Endometrium (tissue), 2 donors: ENCODE measurements at regions not wholly inside any gene's neighbourhood (a gene's known extent, or its start where the extent isn't known, plus 50 kb on each side); places are given as distances from the start of the nearest gene placed in this dataset.
"Not testable (repeated sequence)": the region's sequence is repeated elsewhere in the genome, so short reads cannot be mapped to it uniquely, and the experiment has no call there.

Experiments
- FAIRE-seq: peaks from 2 replicates; lab custom pipeline; 2012; peaks lifted over from hg19 to GRCh38; lab: Jason Lieb, UNC
- donor health status: control.
- donor health status: control.

GRCh38 chr20:52049001-52049731, 142.4 kb downstream of the ZFP64 start:
- FAIRE-seq: no peak

GRCh38 chr20:52047811-52048764, 143.5 kb downstream of the ZFP64 start:
- FAIRE-seq: no peak

- FAIRE-seq: no peak
These were observed 149.6 kb downstream of the ZFP64 start for GRCh38 chr20:52041966-52042365.

- FAIRE-seq: no peak
These were observed 151.8 kb downstream of the ZFP64 start for GRCh38 chr20:52039790-52040189.

- FAIRE-seq: not testable (repeated sequence)
These were observed 152.9 kb downstream of the ZFP64 start for GRCh38 chr20:52038632-52039031.

GRCh38 chr20:52037370-52037769, 154.2 kb downstream of the ZFP64 start:
- no peak for FAIRE-seq

GRCh38 chr20:52035977-52036376, 155.6 kb downstream of the ZFP64 start:
- no peak for FAIRE-seq

- no peak for FAIRE-seq
These were observed 156.1 kb downstream of the ZFP64 start for GRCh38 chr20:52035498-52035897.

- no peak for FAIRE-seq
These were observed 157.0 kb downstream of the ZFP64 start for GRCh38 chr20:52034581-52034980.

- FAIRE-seq: no peak
These were observed 158.3 kb downstream of the ZFP64 start for GRCh38 chr20:52033313-52033712.

- FAIRE-seq: not testable (repeated sequence)
These were observed 159.3 kb downstream of the ZFP64 start for GRCh38 chr20:52032304-52032683.

- peak; percentile 88 for FAIRE-seq
These were observed 159.8 kb downstream of the ZFP64 start for GRCh38 chr20:52031563-52032303.

- FAIRE-seq: no peak
These were observed 160.4 kb downstream of the ZFP64 start for GRCh38 chr20:52031206-52031562.

GRCh38 chr20:52029129-52029528, 162.4 kb downstream of the ZFP64 start:
- not testable (repeated sequence) for FAIRE-seq

GRCh38 chr20:52025938-52026337, 165.6 kb downstream of the ZFP64 start:
- FAIRE-seq: no peak

- no peak for FAIRE-seq
These were observed 172.3 kb downstream of the ZFP64 start for GRCh38 chr20:52019313-52019712.

GRCh38 chr20:52017669-52018317, 173.8 kb downstream of the ZFP64 start:
- no peak for FAIRE-seq

GRCh38 chr20:52016022-52016421, 175.6 kb downstream of the ZFP64 start:
- no peak for FAIRE-seq

- FAIRE-seq: no peak
These were observed 176.4 kb downstream of the ZFP64 start for GRCh38 chr20:52015155-52015554.

GRCh38 chr20:52012079-52012478, 179.5 kb downstream of the ZFP64 start:
- no peak for FAIRE-seq

GRCh38 chr20:52011093-52011492, 180.5 kb downstream of the ZFP64 start:
- no peak for FAIRE-seq

- no peak for FAIRE-seq
These were observed 181.0 kb downstream of the ZFP64 start for GRCh38 chr20:52010541-52010940.
